Prostate gland (tissue), 2 donors: ENCODE measurements at regions not wholly inside any gene's neighbourhood (a gene's known extent, or its start where the extent isn't known, plus 50 kb on each side); places are given as distances from the start of the nearest gene placed in this dataset.

Source experiments
- POLR2AphosphoS5 ChIP-seq: sonication (generic); formaldehyde crosslinking; IDR thresholded peaks from one replicate; pipeline ENCODE4 v1.6.1; 2017; ENCODE audit warnings: antibody characterized with exemption
- TF ChIP-seq, protein P1 (sequence below), 4 experiments: fragments of 200-600 bp in 2 of 4; fragments of 450-650 bp in 2 of 4; sonication (generic) in 2 of 4; IDR thresholded peaks; 1 replicate in 3 of 4; 2 replicates in 1 of 4; pipeline ENCODE4 v1.5.1; 2016 to 2019; ENCODE audit warnings: antibody characterized with exemption in 4 of 4, mild to moderate bottlenecking in 2 of 4, moderate library complexity in 2 of 4

DNA sequence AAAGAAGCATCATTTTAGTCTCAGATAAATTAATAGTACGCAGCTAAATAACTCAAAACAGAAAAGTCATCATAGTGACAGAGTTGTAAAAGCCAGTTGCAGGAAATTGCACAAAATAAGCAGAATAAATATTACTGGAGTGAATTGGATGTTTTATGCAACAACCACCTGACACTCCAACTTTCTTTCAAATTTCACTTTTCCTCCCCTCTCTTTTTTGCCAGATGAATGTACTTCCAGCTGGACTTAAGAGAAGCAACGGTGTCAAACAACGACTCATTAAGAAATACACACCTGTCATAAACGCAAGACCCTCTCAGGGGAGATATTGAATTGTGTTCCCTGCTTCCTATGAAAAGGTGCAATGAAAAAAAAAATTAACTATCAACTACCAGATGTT is 120.2 kb upstream of the HCCS start:
- TF ChIP-seq POLR2AphosphoS5: no peak
- TF ChIP-seq, protein P1, sequence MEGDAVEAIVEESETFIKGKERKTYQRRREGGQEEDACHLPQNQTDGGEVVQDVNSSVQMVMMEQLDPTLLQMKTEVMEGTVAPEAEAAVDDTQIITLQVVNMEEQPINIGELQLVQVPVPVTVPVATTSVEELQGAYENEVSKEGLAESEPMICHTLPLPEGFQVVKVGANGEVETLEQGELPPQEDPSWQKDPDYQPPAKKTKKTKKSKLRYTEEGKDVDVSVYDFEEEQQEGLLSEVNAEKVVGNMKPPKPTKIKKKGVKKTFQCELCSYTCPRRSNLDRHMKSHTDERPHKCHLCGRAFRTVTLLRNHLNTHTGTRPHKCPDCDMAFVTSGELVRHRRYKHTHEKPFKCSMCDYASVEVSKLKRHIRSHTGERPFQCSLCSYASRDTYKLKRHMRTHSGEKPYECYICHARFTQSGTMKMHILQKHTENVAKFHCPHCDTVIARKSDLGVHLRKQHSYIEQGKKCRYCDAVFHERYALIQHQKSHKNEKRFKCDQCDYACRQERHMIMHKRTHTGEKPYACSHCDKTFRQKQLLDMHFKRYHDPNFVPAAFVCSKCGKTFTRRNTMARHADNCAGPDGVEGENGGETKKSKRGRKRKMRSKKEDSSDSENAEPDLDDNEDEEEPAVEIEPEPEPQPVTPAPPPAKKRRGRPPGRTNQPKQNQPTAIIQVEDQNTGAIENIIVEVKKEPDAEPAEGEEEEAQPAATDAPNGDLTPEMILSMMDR (IDR thresholded peaks at IDR 0.05): no peak
